GM12878 (cell line): ENCODE measurements at regions not wholly inside any gene's neighbourhood (a gene's known extent, or its start where the extent isn't known, plus 50 kb on each side); places are given as distances from the start of the nearest gene placed in this dataset.

ENCODE experiments used
- ATAC-seq: fragments of 200-7000 bp; cut with Tn5 transposase; 3 replicates; pipeline ENCODE4 v1.9.1; 2020; ENCODE audit warnings: mild to moderate bottlenecking, moderate library complexity
- BruUV-seq: library from RNA; stranded (reverse); fragments of 400-500 nt; replicated peaks from 2 replicates; lab custom pipeline; 2021; lab: Mats Ljungman, UMichigan
- CTCF ChIA-PET: fragments of 300-600 bp; sonication (Branson Sonifier 250); formaldehyde crosslinking; extraction: SDS; loops from one replicate; lab custom pipeline; 2021; ENCODE audit warnings: inconsistent platforms; lab: Yijun Ruan, JAX
- POLR2A ChIA-PET: fragments of 350-600 bp; formaldehyde crosslinking; extraction: SDS; loops from one replicate; lab custom pipeline; 2021; ENCODE audit warnings: inconsistent platforms; lab: Charles Lee
- RAD21 ChIA-PET: fragments of 300-600 bp; sonication (Branson Sonifier 250); formaldehyde crosslinking; loops from one replicate; lab custom pipeline; 2023; ENCODE audit warnings: antibody characterized with exemption; ENCODE audit not compliant: unreplicated experiment; lab: Charles Lee
- SMC1A ChIA-PET: fragments of 300-600 bp; sonication (Branson Sonifier 250); formaldehyde crosslinking; loops from one replicate; lab custom pipeline; 2023; ENCODE audit not compliant: unreplicated experiment, uncharacterized antibody; lab: Charles Lee
- DNase-seq: peaks from one replicate; pipeline ENCODE4 v3.0.0-alpha.2; 2011; ENCODE audit warnings: low read depth, low spot score
- FAIRE-seq: peaks from 3 replicates; lab custom pipeline; 2011; peaks lifted over from hg19 to GRCh38; lab: Jason Lieb, UNC
- H2AFZ ChIP-seq: 2 replicates; pipeline ENCODE4 v1.6.0; 2011; ENCODE audit warnings: low read depth, low read length, control low read depth; ENCODE audit not compliant: control insufficient read depth
- H3K27ac ChIP-seq: 2 replicates; pipeline ENCODE4 v1.5.1; 2011; ENCODE audit warnings: control low read depth; ENCODE audit not compliant: control insufficient read depth, insufficient read depth
- H3K27me3 ChIP-seq, 2 experiments: replicated peaks in 1 of 2; 2 replicates each; pipeline versions ENCODE4 v1.6.0 to v1.6.1; 2011; ENCODE audit warnings: low read length in 1 of 2; ENCODE audit not compliant: control insufficient read depth in 2 of 2, insufficient read depth in 2 of 2
- H3K36me3 ChIP-seq, 2 experiments: 2 replicates each; pipeline ENCODE4 v1.5.1; 2011; ENCODE audit warnings: low read length in 1 of 2; ENCODE audit not compliant: control insufficient read depth in 2 of 2, insufficient read depth in 2 of 2
- H3K4me1 ChIP-seq: 2 replicates; pipeline ENCODE4 v1.6.1; 2011; ENCODE audit warnings: mild to moderate bottlenecking, low read length, moderate library complexity, mixed read lengths; ENCODE audit not compliant: control insufficient read depth, insufficient read depth
- H3K4me2 ChIP-seq: 2 replicates; pipeline ENCODE4 v1.6.0; 2011; ENCODE audit warnings: control low read depth; ENCODE audit not compliant: control insufficient read depth, insufficient read depth
- H3K4me3 ChIP-seq: fragments of 200-600 bp; sonication (generic); 2 replicates; pipeline ENCODE4 v1.5.1; 2016
- H3K79me2 ChIP-seq: 2 replicates; pipeline ENCODE4 v1.6.0; 2011; ENCODE audit warnings: low read length; ENCODE audit not compliant: control insufficient read depth, insufficient read depth
- H3K9ac ChIP-seq: 2 replicates; pipeline ENCODE4 v1.8.0; 2011; ENCODE audit warnings: low read length, control low read depth, mixed read lengths; ENCODE audit not compliant: control insufficient read depth, insufficient read depth
- H3K9me3 ChIP-seq: replicated peaks from 3 replicates; pipeline ENCODE4 v1.5.1; 2011; ENCODE audit warnings: mild to moderate bottlenecking, low read length; ENCODE audit not compliant: control insufficient read depth, insufficient read depth
- H4K20me1 ChIP-seq: 2 replicates; pipeline ENCODE4 v1.6.0; 2011; ENCODE audit not compliant: control insufficient read depth, insufficient read depth
- ASH2L ChIP-seq: fragments of 300-600, 200-600 bp; sonication (generic); IDR thresholded peaks from 2 replicates; pipeline ENCODE4 v1.6.1; 2017; ENCODE audit warnings: low read depth, mild to moderate bottlenecking, borderline replicate concordance
- EZH2 ChIP-seq: IDR thresholded peaks from 2 replicates; pipeline ENCODE4 v1.6.1; 2012; ENCODE audit warnings: low read depth, mild to moderate bottlenecking, control low read depth, inconsistent platforms, low read length, borderline replicate concordance; ENCODE audit not compliant: control insufficient read depth
- FOXM1 ChIP-seq: IDR thresholded peaks from 2 replicates; pipeline ENCODE4 v1.6.1; 2012; ENCODE audit warnings: low read depth, mild to moderate bottlenecking, inconsistent platforms, low read length, moderate library complexity
- IRF4 ChIP-seq: IDR thresholded peaks from 2 replicates; pipeline ENCODE4 v1.6.1; 2011; ENCODE audit warnings: low read depth, low read length
- MXI1 ChIP-seq: fragments of 150-350 bp; IDR thresholded peaks from 2 replicates; pipeline ENCODE4 v1.6.1; 2011; ENCODE audit warnings: low read depth, mild to moderate bottlenecking, inconsistent platforms, low read length, improper control_type of control experiment
- PAX8 ChIP-seq: fragments of 450-650 bp; IDR thresholded peaks from 2 replicates; pipeline ENCODE4 v1.6.1; 2017; ENCODE audit warnings: mild to moderate bottlenecking, moderate library complexity
- RFX5 ChIP-seq: IDR thresholded peaks from 2 replicates; pipeline ENCODE4 v1.6.1; 2011; ENCODE audit warnings: low read depth, low read length, improper control_type of control experiment
- TCF7 ChIP-seq: IDR thresholded peaks from 2 replicates; pipeline ENCODE4 v1.6.1; 2014; ENCODE audit warnings: antibody characterized with exemption, borderline replicate concordance
- WGBS: methylation state at CpG from one replicate; pipeline ENCODE4 v1.1.6; 2016; ENCODE audit warnings: low lambda C conversion rate; ENCODE audit not compliant: insufficient replicate concordance, insufficient coverage; ENCODE audit errors: missing lambda C conversion rate; 5-methylcytosine and 5-hydroxymethylcytosine counted together
- in situ Hi-C: fragments of 300-500 bp; cut with MboI; formaldehyde crosslinking; loops from 9 replicates; pipeline ENCODE4 v1.14.3; 2018; ENCODE audit warnings: mixed read lengths
- intact Hi-C: fragments of 100-400 bp; cut with micrococcal nuclease; formaldehyde crosslinking; loops from one replicate; pipeline ENCODE4 v1.14.2; 2022; ENCODE audit not compliant: unreplicated experiment
- TF ChIP-seq, protein P1 (sequence below): fragments of 150-350 bp; IDR thresholded peaks from 2 replicates; pipeline ENCODE4 v1.6.1; 2014; ENCODE audit warnings: mild to moderate bottlenecking, low read depth, low read length

DNA sequence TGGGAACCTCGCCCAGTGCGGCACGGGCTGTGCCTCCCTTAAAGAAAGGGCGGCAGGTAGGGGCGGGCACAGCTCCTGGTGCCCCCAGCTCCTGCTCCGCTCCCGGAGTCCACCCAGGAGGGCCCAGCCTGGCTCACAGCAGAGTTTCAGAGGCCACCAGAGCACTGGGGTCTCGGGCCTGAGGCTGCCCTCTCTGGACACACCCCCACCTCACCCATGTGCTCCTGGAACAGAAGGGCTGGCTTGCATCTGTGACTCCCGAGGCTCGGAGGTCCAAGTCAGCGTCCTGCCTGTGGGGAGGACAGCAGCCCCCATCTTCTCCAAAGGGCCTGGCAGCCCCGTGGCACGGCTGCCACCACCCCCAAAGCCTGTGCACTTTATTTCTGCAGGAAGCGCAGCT, 62.7 kb downstream of the RBFOX3 start:
- no peaks in the 10 kb centered on the region for H3K79me2 ChIP-seq
- no peaks in the 10 kb centered on the region for H3K36me3 ChIP-seq
- no TSS peak for BruUV-seq
- no peaks in the 10 kb centered on the region for H4K20me1 ChIP-seq
- ChIA-PET SMC1A (no interaction called here), POLR2A (no interaction called here), CTCF (no interaction called here), RAD21 (no interaction called here)
- TF ChIP-seq RFX5 (no peak), IRF4 (no peak), EZH2 (no peak), TCF7 (no peak), MXI1 (no peak), ASH2L (no peak), FOXM1 (no peak), PAX8 (no peak)
- TF ChIP-seq, protein P1, sequence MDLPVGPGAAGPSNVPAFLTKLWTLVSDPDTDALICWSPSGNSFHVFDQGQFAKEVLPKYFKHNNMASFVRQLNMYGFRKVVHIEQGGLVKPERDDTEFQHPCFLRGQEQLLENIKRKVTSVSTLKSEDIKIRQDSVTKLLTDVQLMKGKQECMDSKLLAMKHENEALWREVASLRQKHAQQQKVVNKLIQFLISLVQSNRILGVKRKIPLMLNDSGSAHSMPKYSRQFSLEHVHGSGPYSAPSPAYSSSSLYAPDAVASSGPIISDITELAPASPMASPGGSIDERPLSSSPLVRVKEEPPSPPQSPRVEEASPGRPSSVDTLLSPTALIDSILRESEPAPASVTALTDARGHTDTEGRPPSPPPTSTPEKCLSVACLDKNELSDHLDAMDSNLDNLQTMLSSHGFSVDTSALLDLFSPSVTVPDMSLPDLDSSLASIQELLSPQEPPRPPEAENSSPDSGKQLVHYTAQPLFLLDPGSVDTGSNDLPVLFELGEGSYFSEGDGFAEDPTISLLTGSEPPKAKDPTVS, result no peak
- peaks cover 0 to 11% of the 10 kb centered on the region in 2 experiments; a peak in 3 of 4 replicates for H3K27me3 ChIP-seq
- H3K9me3 ChIP-seq, result no peaks in the 10 kb centered on the region
- intact Hi-C loops, result no loop called here
- ATAC-seq, result no peak
- H3K27ac ChIP-seq, result no peak overlapping the region
- in situ Hi-C loops, result no loop called here
- FAIRE-seq, result no peak
- no peak overlapping the region for H3K4me3 ChIP-seq
- no peak for DNase-seq
- no peak overlapping the region for H3K4me2 ChIP-seq
- no peaks in the 10 kb centered on the region for H3K4me1 ChIP-seq
- no peak overlapping the region for H2AFZ ChIP-seq
- no peak overlapping the region for H3K9ac ChIP-seq
- 31% methylated on average over 14 of the region's 14 CpGs for WGBS
